ENCODE measurements at regions not wholly inside any gene's neighbourhood (a gene's known extent, or its start where the extent isn't known, plus 50 kb on each side); places are given as distances from the start of the nearest gene placed in this dataset.

DNA sequence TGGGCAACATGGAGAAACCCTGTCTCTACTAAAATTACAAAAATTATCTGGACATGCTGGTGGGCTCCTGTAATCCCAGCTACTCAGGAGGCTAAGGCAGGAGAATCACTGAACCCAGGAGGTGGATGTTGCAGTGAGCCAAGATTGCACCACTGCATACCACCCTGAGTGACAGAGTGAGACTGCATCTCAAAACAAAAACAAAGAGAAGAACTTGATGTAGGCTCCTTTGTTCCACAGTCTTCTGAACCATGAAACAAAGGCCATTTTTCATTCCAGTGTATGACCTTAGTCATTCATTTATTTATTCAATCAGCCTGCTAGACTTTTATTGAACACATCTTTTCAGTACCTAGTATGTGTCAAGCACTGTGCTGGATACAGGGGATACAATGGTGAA lies 369.6 kb downstream of the FAT3 start:
- H3K36me3 ChIP-seq (ENCODE audit: control insufficient read depth in 2 of 4, insufficient read depth in 4 of 4, low read length in 3 of 4), result no peaks in the 10 kb centered on the region
- H2BK12ac ChIP-seq (ENCODE audit: low read depth, low read length), result no peak overlapping the region
- no peak overlapping the region for H3K4me3 ChIP-seq (ENCODE audit: extremely low read depth in 1 of 4, insufficient read depth in 2 of 4, low read depth in 3 of 4, low read length in 4 of 4)
- no peak overlapping the region for H4K91ac ChIP-seq (replicated peaks; ENCODE audit: insufficient read length, low read length)
- H4K20me1 ChIP-seq (replicated peaks in 1 of 2; ENCODE audit: control insufficient read depth in 1 of 2, insufficient read depth in 2 of 2, low read length in 2 of 2), result no peaks in the 10 kb centered on the region
- H2BK120ac ChIP-seq (replicated peaks; ENCODE audit: low read depth, low read length), result no peak overlapping the region
- no peak overlapping the region for H2BK20ac ChIP-seq (ENCODE audit: low read length)
- ChIA-PET POLR2A (ENCODE audit: partially characterized antibody) (no interaction called here), CTCF (ENCODE audit: partially characterized antibody) (no interaction called here)
- DNase-seq (ENCODE audit: low read depth in 1 of 2, low spot score in 2 of 2), result no peak
- no peaks in the 10 kb centered on the region for H3K4me1 ChIP-seq (replicated peaks in 1 of 4; ENCODE audit: control insufficient read depth in 3 of 4, insufficient read depth in 4 of 4, low read length in 3 of 4)
- H3K4ac ChIP-seq (replicated peaks; ENCODE audit: insufficient read length, low read depth, low read length), result no peak overlapping the region
- H3K79me2 ChIP-seq (ENCODE audit: control insufficient read depth in 1 of 2, insufficient read depth in 2 of 2, low read length in 2 of 2), result no peaks in the 10 kb centered on the region
- H2BK5ac ChIP-seq (ENCODE audit: low read depth, low read length), result no peak overlapping the region
- H3K23ac ChIP-seq (ENCODE audit: insufficient read length), result no peak overlapping the region
- no peak overlapping the region for H4K8ac ChIP-seq (ENCODE audit: extremely low read depth, insufficient read depth, low read length)
- no peaks in the 10 kb centered on the region for H3K9me3 ChIP-seq (ENCODE audit: insufficient read depth in 2 of 2, low read depth in 1 of 2, low read length in 1 of 2)
- no peak for FAIRE-seq
- no peak overlapping the region for H2BK15ac ChIP-seq (ENCODE audit: low read length)
- H3K23me2 ChIP-seq (ENCODE audit: low read depth, low read length), result no peaks in the 10 kb centered on the region
- H3K9ac ChIP-seq (replicated peaks in 1 of 4; ENCODE audit: extremely low read depth in 1 of 4, low read depth in 3 of 4, low read length in 3 of 4), result no peak overlapping the region
- no peak overlapping the region for H3K18ac ChIP-seq (ENCODE audit: extremely low read depth, low read length)
- no peaks in the 10 kb centered on the region for H3K79me1 ChIP-seq (ENCODE audit: low read depth, low read length)
- H3K14ac ChIP-seq (ENCODE audit: insufficient read length), result no peak overlapping the region
- no peak overlapping the region for H4K5ac ChIP-seq (ENCODE audit: insufficient read length, low read depth, low read length)
- no peak overlapping the region for H3K56ac ChIP-seq (replicated peaks; ENCODE audit: insufficient read length, low read depth, low read length)
- no peaks in the 10 kb centered on the region for H3K27me3 ChIP-seq (replicated peaks in 1 of 4; ENCODE audit: control insufficient read depth in 3 of 4, extremely low read depth in 1 of 4, insufficient read depth in 3 of 4, low read length in 3 of 4)
- H3K27ac ChIP-seq (ENCODE audit: low read depth, low read length), result no peak overlapping the region
- H2AFZ ChIP-seq (ENCODE audit: low read length), result no peak overlapping the region
- no peak overlapping the region for H2AK5ac ChIP-seq (ENCODE audit: low read depth, low read length)
- no peak overlapping the region for H3K4me2 ChIP-seq (ENCODE audit: insufficient read depth in 1 of 2, low read depth in 2 of 2, low read length in 2 of 2)
- TF ChIP-seq CEBPB (IDR thresholded peaks at IDR 0.05; ENCODE audit: low read depth, low read length), result no peak
- no peak for TF ChIP-seq PHF8 (conservative IDR thresholded peaks at IDR 0.05; ENCODE audit: low read depth, low read length)
- no peak for TF ChIP-seq SP4 (IDR thresholded peaks at IDR 0.05; ENCODE audit: low read length)
- no peak for TF ChIP-seq BCL11A (IDR thresholded peaks at IDR 0.05; ENCODE audit: low read depth in 2 of 2, low read length in 2 of 2)
- TF ChIP-seq, protein P1, sequence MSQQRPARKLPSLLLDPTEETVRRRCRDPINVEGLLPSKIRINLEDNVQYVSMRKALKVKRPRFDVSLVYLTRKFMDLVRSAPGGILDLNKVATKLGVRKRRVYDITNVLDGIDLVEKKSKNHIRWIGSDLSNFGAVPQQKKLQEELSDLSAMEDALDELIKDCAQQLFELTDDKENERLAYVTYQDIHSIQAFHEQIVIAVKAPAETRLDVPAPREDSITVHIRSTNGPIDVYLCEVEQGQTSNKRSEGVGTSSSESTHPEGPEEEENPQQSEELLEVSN (IDR thresholded peaks at IDR 0.05), result no peak
- no peak for TF ChIP-seq ATF3 (IDR thresholded peaks at IDR 0.05; ENCODE audit: insufficient read depth, low read depth, low read length)
- TF ChIP-seq, protein P2, sequence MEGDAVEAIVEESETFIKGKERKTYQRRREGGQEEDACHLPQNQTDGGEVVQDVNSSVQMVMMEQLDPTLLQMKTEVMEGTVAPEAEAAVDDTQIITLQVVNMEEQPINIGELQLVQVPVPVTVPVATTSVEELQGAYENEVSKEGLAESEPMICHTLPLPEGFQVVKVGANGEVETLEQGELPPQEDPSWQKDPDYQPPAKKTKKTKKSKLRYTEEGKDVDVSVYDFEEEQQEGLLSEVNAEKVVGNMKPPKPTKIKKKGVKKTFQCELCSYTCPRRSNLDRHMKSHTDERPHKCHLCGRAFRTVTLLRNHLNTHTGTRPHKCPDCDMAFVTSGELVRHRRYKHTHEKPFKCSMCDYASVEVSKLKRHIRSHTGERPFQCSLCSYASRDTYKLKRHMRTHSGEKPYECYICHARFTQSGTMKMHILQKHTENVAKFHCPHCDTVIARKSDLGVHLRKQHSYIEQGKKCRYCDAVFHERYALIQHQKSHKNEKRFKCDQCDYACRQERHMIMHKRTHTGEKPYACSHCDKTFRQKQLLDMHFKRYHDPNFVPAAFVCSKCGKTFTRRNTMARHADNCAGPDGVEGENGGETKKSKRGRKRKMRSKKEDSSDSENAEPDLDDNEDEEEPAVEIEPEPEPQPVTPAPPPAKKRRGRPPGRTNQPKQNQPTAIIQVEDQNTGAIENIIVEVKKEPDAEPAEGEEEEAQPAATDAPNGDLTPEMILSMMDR (IDR thresholded peaks at IDR 0.05; ENCODE audit: control extremely low read depth in 1 of 3, insufficient read depth in 1 of 3, low read depth in 1 of 3, low read length in 3 of 3), result no peak
- TF ChIP-seq BRCA1 (IDR thresholded peaks at IDR 0.05; ENCODE audit: low read depth, low read length), result no peak
- TF ChIP-seq EP300 (IDR thresholded peaks at IDR 0.05; ENCODE audit: borderline replicate concordance in 1 of 2, low read depth in 2 of 2, low read length in 2 of 2), result no peak
- no peak for TF ChIP-seq USF2 (IDR thresholded peaks at IDR 0.05; ENCODE audit: low read length)
- no peak for TF ChIP-seq SRF (IDR thresholded peaks at IDR 0.05; ENCODE audit: low read depth, low read length)
